MCF 10A (cell line): ENCODE measurements at regions not wholly inside any gene's neighbourhood (a gene's known extent, or its start where the extent isn't known, plus 50 kb on each side); places are given as distances from the start of the nearest gene placed in this dataset.

Experiments
- BruUV-seq: library from RNA; stranded (reverse); fragments of 400-500 nt; replicated peaks from 2 replicates; lab custom pipeline; 2021; lab: Mats Ljungman, UMichigan
- CTCF ChIA-PET: fragments of 300-600 bp; sonication (Branson Sonifier 250); formaldehyde crosslinking; extraction: SDS; loops from one replicate; lab custom pipeline; 2021; ENCODE audit warnings: antibody characterized with exemption, inconsistent platforms; lab: Yijun Ruan, JAX
- POLR2A ChIA-PET: fragments of 300-600, 350-650 bp; sonication (Branson Sonifier 250); formaldehyde crosslinking; extraction: SDS; loops from one replicate; lab custom pipeline; 2020; ENCODE audit warnings: antibody characterized with exemption, inconsistent platforms; lab: Yijun Ruan, JAX
- DNase-seq: peaks from one replicate; pipeline ENCODE4 v3.0.0-alpha.2; 2018; ENCODE audit not compliant: unreplicated experiment
- H3K27ac Mint-ChIP-seq: one replicate; pipeline ENCODE4 v1.8.0; 2022; ENCODE audit warnings: mild to moderate bottlenecking, low read depth, mixed read lengths; ENCODE audit not compliant: unreplicated experiment
- H3K27me3 Mint-ChIP-seq: one replicate; pipeline ENCODE4 v1.8.0; 2022; ENCODE audit warnings: mixed read lengths; ENCODE audit not compliant: insufficient read depth, unreplicated experiment
- H3K36me3 Mint-ChIP-seq: one replicate; pipeline ENCODE4 v1.8.0; 2022; ENCODE audit warnings: mild to moderate bottlenecking, moderate library complexity, mixed read lengths; ENCODE audit not compliant: insufficient read depth, unreplicated experiment
- H3K4me1 Mint-ChIP-seq: one replicate; pipeline ENCODE4 v1.8.0; 2022; ENCODE audit warnings: mixed read lengths; ENCODE audit not compliant: insufficient read depth, unreplicated experiment
- H3K4me3 Mint-ChIP-seq: one replicate; pipeline ENCODE4 v1.8.0; 2022; ENCODE audit warnings: mild to moderate bottlenecking, moderate library complexity, mixed read lengths; ENCODE audit not compliant: unreplicated experiment
- H3K9me3 Mint-ChIP-seq: one replicate; pipeline ENCODE4 v1.8.0; 2022; ENCODE audit warnings: mixed read lengths; ENCODE audit not compliant: unreplicated experiment
- CTCF ChIP-seq: fragments of 200-600 bp; IDR thresholded peaks from one replicate; pipeline ENCODE4 v1.8.0; 2022; ENCODE audit warnings: antibody characterized with exemption, mild to moderate bottlenecking; ENCODE audit not compliant: unreplicated experiment
- intact Hi-C: fragments of 100-400 bp; cut with micrococcal nuclease; formaldehyde crosslinking; loops from 2 replicates; pipeline ENCODE4 v1.14.1; 2022

- Mint-ChIP-seq H3K27me3 (no peaks in the 10 kb centered on the region), H3K27ac (no peak overlapping the region), H3K4me1 (no peaks in the 10 kb centered on the region), H3K36me3 (no peaks in the 10 kb centered on the region), H3K4me3 (no peak overlapping the region), H3K9me3 (no peaks in the 10 kb centered on the region)
- TF ChIP-seq CTCF: no peak
- CTCF ChIA-PET: no interaction called here
- POLR2A ChIA-PET: no interaction called here
- no peak for DNase-seq
- no TSS peak for BruUV-seq
- intact Hi-C loops: no loop called here
These were observed 184.3 kb upstream of the TRPC4 start for GRCh38 chr13:38053896-38054295.

GRCh38 chr13:38046049-38046376, 176.4 kb upstream of the TRPC4 start:
- H3K27ac Mint-ChIP-seq: peak overlapping the region; percentile 44
- no peaks in the 10 kb centered on the region for H3K4me1 Mint-ChIP-seq
- CTCF ChIA-PET: interaction anchor here (0.6 to 2.9 kb wide), 14 partner anchors 11 to 485 kb away, joined by 3 to 12 read pairs (median 4); partner anchors contain the start of gene TRPC4
- H3K9me3 Mint-ChIP-seq: no peaks in the 10 kb centered on the region
- POLR2A ChIA-PET: no interaction called here
- no peak overlapping the region for H3K4me3 Mint-ChIP-seq
- H3K27me3 Mint-ChIP-seq: no peaks in the 10 kb centered on the region
- no peak for DNase-seq
- BruUV-seq: no TSS peak
- intact Hi-C loops: loop anchor here (1.0 kb wide), 1 partner anchor 176 kb away; no protein-coding TSS in a partner anchor
- TF ChIP-seq CTCF: no peak
- no peaks in the 10 kb centered on the region for H3K36me3 Mint-ChIP-seq

- Mint-ChIP-seq H3K4me3 (no peak overlapping the region), H3K36me3 (no peaks in the 10 kb centered on the region), H3K27ac (peak overlapping the region; percentile 44), H3K4me1 (no peaks in the 10 kb centered on the region), H3K27me3 (no peaks in the 10 kb centered on the region), H3K9me3 (no peaks in the 10 kb centered on the region)
- peak; percentile 45 for TF ChIP-seq CTCF
- CTCF ChIA-PET: interaction anchor here (0.6 to 2.9 kb wide), 17 partner anchors 10 to 554 kb away, joined by 3 to 12 read pairs (median 4); partner anchors contain the start of gene TRPC4
- no TSS peak for BruUV-seq
- DNase-seq: peak; percentile 56
- POLR2A ChIA-PET: no interaction called here
- intact Hi-C loops: loop anchor here (1.0 kb wide), 2 partner anchors 175 to 405 kb away; no protein-coding TSS in a partner anchor
These were observed 175.9 kb upstream of the TRPC4 start for GRCh38 chr13:38045278-38046048.

- Mint-ChIP-seq H3K27me3 (no peaks in the 10 kb centered on the region), H3K4me3 (no peak overlapping the region), H3K4me1 (no peaks in the 10 kb centered on the region), H3K27ac (no peak overlapping the region), H3K36me3 (no peaks in the 10 kb centered on the region), H3K9me3 (no peaks in the 10 kb centered on the region)
- ChIA-PET POLR2A (no interaction called here), CTCF (interaction anchor here (0.6 to 1.3 kb wide), 3 partner anchors 47 to 403 kb away, joined by 3 to 4 read pairs (median 3); no protein-coding TSS in a partner anchor)
- DNase-seq: no peak
- intact Hi-C loops: no loop called here
- BruUV-seq: no TSS peak
- no peak for TF ChIP-seq CTCF
These were observed 174.5 kb upstream of the TRPC4 start for GRCh38 chr13:38044067-38044466.
